HT1080 (cell line): ENCODE measurements at regions not wholly inside any gene's neighbourhood (a gene's known extent, or its start where the extent isn't known, plus 50 kb on each side); places are given as distances from the start of the nearest gene placed in this dataset.
A peak's percentile ranks its signal among the peaks of the same experiment; 100 is the strongest.
"Not testable (repeated sequence)": the region's sequence is repeated elsewhere in the genome, so short reads cannot be mapped to it uniquely, and the experiment has no call there.

Source experiments
- DNase-seq: peaks from one replicate; pipeline ENCODE4 v3.0.0-alpha.2; 2015; ENCODE audit warnings: low read depth

GRCh38 chr5:143898916-143899591 is 87.1 kb downstream of the HMHB1 start:
- DNase-seq: no peak

- DNase-seq: no peak
Observed at GRCh38 chr5:143908959-143909358, 97.0 kb downstream of the HMHB1 start.

- peak; percentile 93 for DNase-seq
Observed at GRCh38 chr5:143913008-143913752, 101.2 kb downstream of the HMHB1 start.

DNA sequence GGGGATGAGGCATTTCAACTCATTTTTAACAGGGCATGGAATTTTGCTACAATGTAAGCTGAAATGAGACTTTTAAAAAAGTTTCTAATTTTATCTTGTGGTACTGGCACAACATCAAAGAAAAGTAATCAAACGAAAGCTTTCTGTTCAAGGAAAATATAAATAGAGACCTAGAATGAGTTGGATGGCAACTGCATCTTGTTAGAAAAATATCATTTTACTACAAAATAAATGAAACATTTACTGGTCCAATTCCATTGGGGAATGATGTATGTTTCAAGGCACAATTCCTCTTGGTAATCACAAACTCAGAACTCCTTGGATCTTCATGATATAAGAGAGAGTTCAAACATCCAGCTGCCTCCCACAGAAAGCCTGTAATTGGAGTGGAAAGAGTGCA is 102.8 kb downstream of the HMHB1 start:
- DNase-seq: no peak

- DNase-seq: no peak
Observed at GRCh38 chr5:143916451-143916850, 104.5 kb downstream of the HMHB1 start.

DNA sequence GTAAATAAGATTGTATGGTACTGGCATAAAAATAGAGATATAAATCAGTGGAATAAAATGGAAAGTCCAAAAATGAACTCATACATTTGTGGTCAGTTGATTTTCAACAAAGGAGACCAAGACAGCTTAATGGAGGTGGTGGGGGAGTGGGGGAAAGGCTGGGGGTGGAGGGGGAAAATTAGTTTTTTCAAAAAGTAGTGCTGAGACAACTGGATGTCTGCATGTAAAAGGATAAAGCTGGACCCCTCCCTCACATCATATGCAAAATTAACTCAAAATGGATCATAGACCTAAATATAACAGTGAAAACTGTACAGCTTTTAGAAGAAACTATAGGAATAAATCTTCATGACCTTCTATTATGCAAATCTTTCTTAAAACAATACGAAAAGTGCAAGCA is 107.0 kb downstream of the HMHB1 start:
- no peak for DNase-seq

- peak; percentile 78 for DNase-seq
Observed at GRCh38 chr5:143920772-143921171, 108.8 kb downstream of the HMHB1 start.

DNA sequence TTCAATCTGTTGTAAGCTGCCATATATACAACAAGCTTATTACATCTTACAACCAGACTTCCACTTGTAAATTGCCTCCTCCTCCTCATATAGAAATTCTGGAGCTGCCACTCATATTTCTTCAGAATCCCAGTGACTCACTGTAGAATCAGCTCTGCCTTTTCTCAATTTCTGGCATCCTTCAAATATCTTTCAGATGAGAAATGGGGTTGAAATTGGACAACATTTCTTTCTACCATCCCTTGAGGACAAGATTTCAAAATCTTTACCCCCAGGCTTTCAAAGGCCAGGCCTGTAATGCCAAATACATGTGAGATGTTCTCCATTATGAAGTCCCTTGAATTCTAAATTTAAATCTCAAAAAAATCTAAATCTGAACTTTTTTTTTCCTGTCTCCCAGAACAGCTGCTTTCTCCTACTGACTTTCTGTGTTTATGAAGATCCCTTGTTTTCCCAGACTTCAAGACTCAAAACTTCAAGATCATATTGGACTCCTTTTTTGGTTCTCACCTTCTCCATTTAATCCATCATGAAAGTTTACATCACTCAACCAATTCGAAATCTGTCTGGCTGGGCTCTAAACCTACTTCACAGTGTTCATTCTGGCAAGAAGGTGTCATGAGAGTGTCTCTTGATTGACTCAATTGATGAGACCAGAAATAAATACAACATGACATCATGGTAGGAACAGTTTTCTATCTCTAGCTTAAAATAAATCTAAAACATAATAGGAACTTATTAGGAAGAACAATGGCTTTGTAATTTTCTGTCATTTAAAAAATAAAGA is 109.8 kb downstream of the HMHB1 start:
- peak; percentile 86 for DNase-seq

DNA sequence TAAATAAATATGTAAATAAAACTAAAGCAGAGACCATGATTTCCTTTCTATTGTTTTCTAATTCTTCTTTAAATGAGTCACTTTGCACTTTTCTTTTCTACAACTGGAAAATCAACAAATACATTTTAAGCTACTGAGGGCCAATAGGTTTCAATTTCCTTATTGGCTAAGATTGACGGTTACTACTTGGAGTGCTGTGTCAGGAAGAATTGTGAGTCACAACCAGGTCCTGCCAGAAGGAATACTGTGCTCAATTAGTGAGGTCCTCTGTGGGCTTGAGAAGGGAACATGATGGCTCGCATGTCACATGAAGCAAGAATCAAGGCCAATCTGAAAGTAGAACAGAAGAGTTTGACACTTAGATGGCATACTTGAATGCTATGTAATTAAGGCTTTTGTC is 110.8 kb downstream of the HMHB1 start:
- peak; percentile 65 for DNase-seq

DNA sequence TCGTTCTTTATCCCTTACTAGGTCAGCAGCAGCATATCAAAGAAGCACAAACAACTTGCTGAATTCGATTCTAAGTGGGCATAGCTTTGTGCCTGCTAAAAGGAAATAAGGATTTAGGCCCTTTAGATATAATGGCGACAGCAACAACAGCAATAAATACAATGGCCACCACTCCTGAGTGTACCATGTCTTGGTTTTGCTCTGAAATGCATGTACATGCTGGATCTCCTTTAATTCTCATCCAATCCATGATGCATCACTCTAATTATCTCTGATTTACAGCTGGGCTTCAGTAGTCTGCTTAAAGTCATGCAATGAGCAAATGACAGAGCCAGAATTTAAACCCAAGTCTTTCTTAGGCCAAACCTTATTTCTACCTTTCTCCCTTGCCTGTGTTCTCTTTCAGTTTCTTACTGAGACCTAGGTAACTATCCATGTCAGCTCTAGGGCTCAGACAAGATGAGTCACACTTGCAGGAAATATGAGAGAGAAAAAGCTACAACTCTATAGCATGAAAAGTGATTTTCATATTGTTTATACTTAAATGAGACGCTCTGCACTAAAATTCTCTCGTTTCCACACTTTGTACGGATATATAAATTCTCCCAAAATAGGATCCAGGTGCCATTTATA is 111.8 kb downstream of the HMHB1 start:
- DNase-seq: peak; percentile 62

GRCh38 chr5:143924311-143924978 is 112.5 kb downstream of the HMHB1 start:
- DNase-seq: no peak

DNA sequence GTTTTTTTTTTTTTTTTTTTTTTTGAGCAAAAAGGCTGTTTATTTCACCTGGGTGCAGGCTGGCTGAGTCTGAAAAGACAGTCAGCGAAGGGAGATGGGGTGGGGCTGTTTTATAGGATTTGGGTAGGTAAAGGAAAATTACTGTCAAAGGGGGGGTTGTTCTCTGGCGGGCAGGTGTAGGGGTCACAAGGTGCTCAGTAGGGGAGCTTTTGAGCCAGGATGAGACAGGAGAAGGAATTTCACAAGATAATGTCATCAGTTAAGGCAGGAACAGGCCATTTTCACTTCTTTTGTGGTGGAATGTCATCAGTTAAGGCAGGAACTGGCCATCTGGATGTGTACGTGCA is 113.0 kb downstream of the HMHB1 start:
- not testable (repeated sequence) for DNase-seq

GRCh38 chr5:143929486-143929885 is 117.5 kb downstream of the HMHB1 start:
- no peak for DNase-seq

DNA sequence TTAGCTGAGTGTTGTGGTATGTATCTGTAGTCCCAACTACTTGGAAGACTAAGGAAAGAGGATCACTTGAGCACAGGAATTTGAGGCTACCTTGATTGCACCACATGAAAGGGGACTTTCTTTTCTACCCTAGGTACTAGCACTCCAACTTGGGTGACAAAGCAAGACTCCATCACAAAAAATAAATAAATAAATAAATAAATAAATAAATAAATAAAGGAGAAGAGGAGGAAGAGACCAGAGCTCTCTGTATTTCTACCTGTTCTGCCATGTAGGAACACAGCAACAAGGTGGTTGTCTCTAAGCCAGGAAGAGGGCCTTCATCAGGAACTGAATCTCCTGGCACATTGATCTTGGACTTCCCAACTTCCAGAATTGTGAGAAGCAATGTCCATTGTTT is 118.6 kb downstream of the HMHB1 start:
- DNase-seq: no peak

- no peak for DNase-seq
Observed at GRCh38 chr5:143931476-143931875, 119.5 kb downstream of the HMHB1 start.

GRCh38 chr5:143931986-143932385 is 120.0 kb downstream of the HMHB1 start:
- DNase-seq: no peak

- DNase-seq: no peak
Observed at GRCh38 chr5:143932584-143932983, 120.6 kb downstream of the HMHB1 start.

DNA sequence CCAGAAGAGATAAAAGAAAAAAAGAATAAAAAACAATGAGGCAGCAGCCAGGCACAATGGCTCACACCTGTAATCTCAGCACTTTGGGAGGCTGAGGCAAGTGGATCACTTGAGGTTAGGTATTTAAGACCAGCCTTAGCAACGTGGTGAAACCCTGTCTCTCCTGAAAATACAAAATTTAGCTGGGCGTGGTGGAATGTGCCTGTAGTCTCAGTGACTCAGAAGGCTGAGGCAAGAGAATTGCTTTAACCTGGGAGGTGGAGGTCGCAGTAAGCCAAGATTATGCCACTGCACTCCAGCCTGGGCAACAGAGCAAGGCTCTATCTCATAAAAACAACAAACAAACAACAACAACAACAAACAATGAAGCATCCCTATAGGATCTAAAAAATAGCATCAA is 121.5 kb downstream of the HMHB1 start:
- peak; percentile 18 for DNase-seq

DNA sequence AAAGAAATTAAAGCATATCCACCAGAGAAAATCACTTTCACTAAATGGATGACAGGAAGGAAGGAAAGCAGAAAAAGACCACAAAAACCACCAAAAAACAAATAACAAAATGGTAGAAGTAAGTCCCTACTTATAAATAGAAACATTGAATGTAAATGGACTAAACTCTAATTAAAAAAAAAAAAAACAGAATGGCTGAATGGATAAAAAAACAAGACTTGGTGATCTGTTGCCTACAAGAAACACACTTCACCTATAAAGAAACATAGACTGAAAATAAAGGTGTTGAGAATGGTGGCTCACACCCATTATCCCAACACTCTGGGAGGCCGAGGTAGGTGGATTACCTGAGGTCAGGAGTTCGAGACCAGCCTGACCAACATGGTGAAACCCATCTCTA is 122.9 kb downstream of the HMHB1 start:
- DNase-seq: no peak

- no peak for DNase-seq
Observed at GRCh38 chr5:143938230-143938629, 126.3 kb downstream of the HMHB1 start.

DNA sequence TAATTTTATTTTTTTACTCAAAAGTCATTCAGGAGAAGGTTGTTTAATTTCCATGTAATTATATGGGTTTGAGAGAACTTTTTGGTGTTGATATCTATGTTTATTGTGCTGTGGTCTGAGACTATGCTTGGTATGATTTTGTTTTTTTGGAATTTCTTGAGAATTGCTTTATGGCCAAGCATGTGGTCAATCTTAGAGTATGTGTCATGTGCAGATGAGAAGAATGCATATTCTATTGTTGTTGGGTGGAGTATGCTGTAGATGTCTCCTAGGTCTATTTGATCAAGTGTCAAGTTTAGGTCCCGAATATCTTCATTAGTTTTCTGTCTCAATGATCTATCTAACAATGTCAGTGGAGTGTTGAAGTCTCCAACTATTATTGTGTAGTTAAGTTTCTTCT is 134.9 kb downstream of the HMHB1 start:
- no peak for DNase-seq
